Activated T-cell treated with anti-CD3 and anti-CD28 coated beads for 48 hours (primary cell): ENCODE measurements at regions not wholly inside any gene's neighbourhood (a gene's known extent, or its start where the extent isn't known, plus 50 kb on each side); places are given as distances from the start of the nearest gene placed in this dataset.
"Not testable (repeated sequence)": the region's sequence is repeated elsewhere in the genome, so short reads cannot be mapped to it uniquely, and the experiment has no call there.

Source experiments
- DNase-seq: peaks from one replicate; pipeline ENCODE4 v3.0.0-alpha.2; 2020; ENCODE audit warnings: low read depth

- DNase-seq: no peak
Measured at GRCh38 chr10:21405981-21406380, 119.5 kb downstream of the SKIDA1 start.

- DNase-seq: no peak
Measured at GRCh38 chr10:21403256-21404015, 122.0 kb downstream of the SKIDA1 start.

GRCh38 chr10:21402606-21403083 lies 122.8 kb downstream of the SKIDA1 start:
- no peak for DNase-seq

- no peak for DNase-seq
Measured at GRCh38 chr10:21401196-21401595, 124.3 kb downstream of the SKIDA1 start.

- no peak for DNase-seq
Measured at GRCh38 chr10:21399392-21400035, 126.0 kb downstream of the SKIDA1 start.

GRCh38 chr10:21398563-21399231 lies 126.8 kb downstream of the SKIDA1 start:
- no peak for DNase-seq

GRCh38 chr10:21396889-21397288 lies 128.6 kb downstream of the SKIDA1 start:
- DNase-seq: no peak

- no peak for DNase-seq
Measured at GRCh38 chr10:21393931-21394330, 131.6 kb downstream of the SKIDA1 start.

- no peak for DNase-seq
Measured at GRCh38 chr10:21388589-21388988, 136.9 kb downstream of the SKIDA1 start.

GRCh38 chr10:21387868-21388267 lies 137.6 kb downstream of the SKIDA1 start:
- no peak for DNase-seq

- DNase-seq: no peak
Measured at GRCh38 chr10:21385996-21386585, 139.4 kb downstream of the SKIDA1 start.

- no peak for DNase-seq
Measured at GRCh38 chr10:21385536-21385935, 139.9 kb downstream of the SKIDA1 start.

GRCh38 chr10:21379143-21379542 lies 146.3 kb downstream of the SKIDA1 start:
- DNase-seq: no peak

- DNase-seq: not testable (repeated sequence)
Measured at GRCh38 chr10:21375274-21375673, 150.2 kb downstream of the SKIDA1 start.

GRCh38 chr10:21373881-21374280 lies 151.6 kb downstream of the SKIDA1 start:
- DNase-seq: not testable (repeated sequence)

- DNase-seq: no peak
Measured at GRCh38 chr10:21372651-21373410, 152.7 kb downstream of the SKIDA1 start.

GRCh38 chr10:21369697-21370096 lies 155.8 kb downstream of the SKIDA1 start:
- DNase-seq: no peak

- DNase-seq: no peak
Measured at GRCh38 chr10:21368728-21369425, 156.6 kb downstream of the SKIDA1 start.

- no peak for DNase-seq
Measured at GRCh38 chr10:21368022-21368582, 157.4 kb downstream of the SKIDA1 start.

GRCh38 chr10:21366108-21366507 lies 159.4 kb downstream of the SKIDA1 start:
- DNase-seq: not testable (repeated sequence)
